ENCODE measurements at regions not wholly inside any gene's neighbourhood (a gene's known extent, or its start where the extent isn't known, plus 50 kb on each side); places are given as distances from the start of the nearest gene placed in this dataset.

GRCh38 chr5:13524936-13525335, 419.6 kb downstream of the DNAH5 start:
- no peak for TF ChIP-seq CTCF (IDR thresholded peaks at IDR 0.05)
- no peak for TF ChIP-seq POLR2A (IDR thresholded peaks at IDR 0.05; ENCODE audit: low read depth)
- no peak for TF ChIP-seq EP300 (IDR thresholded peaks at IDR 0.05)

All from esophagus muscularis mucosa (tissue), 4 donors.